ENCODE measurements at regions not wholly inside any gene's neighbourhood (a gene's known extent, or its start where the extent isn't known, plus 50 kb on each side); places are given as distances from the start of the nearest gene placed in this dataset.

GRCh38 chr5:33010846-33011245, 299.7 kb downstream of the NPR3 start:
- peak overlapping the region; percentile 54 for H3K27ac Mint-ChIP-seq (ENCODE audit: low read depth, unreplicated experiment)
- no peak overlapping the region for H3K4me3 Mint-ChIP-seq (ENCODE audit: unreplicated experiment)
- H3K27me3 Mint-ChIP-seq (ENCODE audit: insufficient read depth, unreplicated experiment) = no peaks in the 10 kb centered on the region
- H3K36me3 Mint-ChIP-seq (ENCODE audit: insufficient read depth, unreplicated experiment) = peaks cover 4% of the 10 kb centered on the region
- CTCF ChIA-PET = interaction anchor here (0.5 kb wide), 1 partner anchor 1026 kb away, joined by 3 read pairs; no protein-coding TSS in a partner anchor
- intact Hi-C loops (cut with micrococcal nuclease) = no loop called here
- peak; percentile 1 for DNase-seq (ENCODE audit: unreplicated experiment)
- peaks cover 19% of the 10 kb centered on the region for H3K4me1 Mint-ChIP-seq (ENCODE audit: insufficient read depth, unreplicated experiment)
- peaks cover 10% of the 10 kb centered on the region for H3K9me3 Mint-ChIP-seq (ENCODE audit: unreplicated experiment)
- TF ChIP-seq CTCF (IDR thresholded peaks at IDR 0.05; ENCODE audit: unreplicated experiment) = no peak
- POLR2A ChIA-PET = interaction anchor here (0.6 kb wide), 1 partner anchor 398 kb away, joined by 4 read pairs; no protein-coding TSS in a partner anchor
- no TSS peak for BruUV-seq (replicated peaks)

DNA sequence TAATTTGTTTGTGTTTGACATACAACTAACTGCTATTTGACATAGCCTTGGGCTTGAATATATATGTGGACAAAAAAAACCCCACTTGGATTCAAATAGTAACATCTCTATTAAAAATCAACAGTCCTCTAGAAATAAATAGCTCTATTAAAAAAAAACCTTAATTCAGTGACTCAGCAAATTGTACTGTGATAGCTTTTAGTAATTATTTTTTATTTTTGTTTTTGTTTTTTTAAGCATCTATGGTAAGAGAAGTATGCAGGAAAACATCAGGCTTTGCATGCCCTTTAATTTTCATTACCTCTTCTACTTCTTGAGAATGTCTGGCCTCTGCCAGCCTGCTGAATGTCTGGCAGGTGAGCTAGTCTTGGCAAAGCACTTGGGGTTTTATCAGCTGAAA, 300.7 kb downstream of the NPR3 start:
- no peak for TF ChIP-seq CTCF (IDR thresholded peaks at IDR 0.05; ENCODE audit: unreplicated experiment)
- intact Hi-C loops (cut with micrococcal nuclease) = no loop called here
- ChIA-PET POLR2A (no interaction called here), CTCF (interaction anchor here (0.6 to 0.7 kb wide), 2 partner anchors 23 to 39 kb away, joined by 3 to 4 read pairs; no protein-coding TSS in a partner anchor)
- DNase-seq (ENCODE audit: unreplicated experiment) = no peak
- Mint-ChIP-seq H3K36me3 (ENCODE audit: insufficient read depth, unreplicated experiment) (no peaks in the 10 kb centered on the region), H3K4me3 (ENCODE audit: unreplicated experiment) (no peak overlapping the region), H3K9me3 (ENCODE audit: unreplicated experiment) (peaks cover 10% of the 10 kb centered on the region), H3K27me3 (ENCODE audit: insufficient read depth, unreplicated experiment) (no peaks in the 10 kb centered on the region), H3K27ac (ENCODE audit: low read depth, unreplicated experiment) (no peak overlapping the region), H3K4me1 (ENCODE audit: insufficient read depth, unreplicated experiment) (peaks cover 19% of the 10 kb centered on the region)
- no TSS peak for BruUV-seq (replicated peaks)

DNA sequence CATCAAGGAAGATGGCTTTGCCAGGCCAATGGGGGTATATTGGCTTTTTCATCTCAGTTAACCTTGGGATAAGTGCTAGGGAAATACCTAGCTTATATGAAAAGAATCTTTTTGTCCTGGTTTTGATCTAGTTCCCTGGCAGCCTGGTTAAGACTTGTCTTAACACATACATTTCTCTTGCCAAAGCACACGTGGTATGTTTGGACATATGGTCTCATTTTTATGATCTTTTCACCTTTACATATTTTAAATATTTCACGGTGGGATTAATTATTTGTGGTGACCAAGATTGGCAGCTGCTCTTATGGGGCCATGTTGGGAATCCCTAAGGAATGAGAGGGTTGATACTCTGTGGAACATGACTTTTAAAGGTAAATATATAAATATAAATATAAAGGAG, 312.5 kb downstream of the NPR3 start:
- no peaks in the 10 kb centered on the region for H3K4me1 Mint-ChIP-seq (ENCODE audit: insufficient read depth, unreplicated experiment)

More for the DNA sequence above, 312.5 kb downstream of the NPR3 start:
- TF ChIP-seq CTCF (IDR thresholded peaks at IDR 0.05; ENCODE audit: unreplicated experiment) = no peak
- H3K4me3 Mint-ChIP-seq (ENCODE audit: unreplicated experiment) = no peak overlapping the region
- no peak for DNase-seq (ENCODE audit: unreplicated experiment)
- CTCF ChIA-PET = no interaction called here
- POLR2A ChIA-PET = interaction anchor here (1.0 kb wide), 1 partner anchor 15 kb away, joined by 4 read pairs; no protein-coding TSS in a partner anchor
- intact Hi-C loops (cut with micrococcal nuclease) = no loop called here
- peaks cover 5% of the 10 kb centered on the region for H3K36me3 Mint-ChIP-seq (ENCODE audit: insufficient read depth, unreplicated experiment)
- H3K27me3 Mint-ChIP-seq (ENCODE audit: insufficient read depth, unreplicated experiment) = no peaks in the 10 kb centered on the region
- BruUV-seq (replicated peaks) = no TSS peak
- peaks cover 7% of the 10 kb centered on the region for H3K9me3 Mint-ChIP-seq (ENCODE audit: unreplicated experiment)
- H3K27ac Mint-ChIP-seq (ENCODE audit: low read depth, unreplicated experiment) = peak overlapping the region; percentile 54
